Panc1 (cell line): ENCODE measurements at regions not wholly inside any gene's neighbourhood (a gene's known extent, or its start where the extent isn't known, plus 50 kb on each side); places are given as distances from the start of the nearest gene placed in this dataset.

Experiments used
- ATAC-seq: fragments of 200-7000 bp; cut with Tn5 transposase; 2 replicates; pipeline ENCODE4 v1.9.1; 2020; ENCODE audit warnings: mild to moderate bottlenecking, moderate library complexity
- BruUV-seq: library from RNA; stranded (reverse); fragments of 400-500 nt; replicated peaks from 2 replicates; lab custom pipeline; 2021; lab: Mats Ljungman, UMichigan
- CTCF ChIA-PET: fragments of 300-600 bp; sonication (Branson Sonifier 250); formaldehyde crosslinking; loops from one replicate; lab custom pipeline; 2022; ENCODE audit warnings: antibody characterized with exemption; lab: Charles Lee
- POLR2A ChIA-PET: fragments of 300-600 bp; sonication (Branson Sonifier 250); formaldehyde crosslinking; loops from one replicate; lab custom pipeline; 2022; ENCODE audit warnings: antibody characterized with exemption; lab: Charles Lee
- DNase-seq: peaks from one replicate; pipeline ENCODE4 v3.0.0-alpha.2; 2010; ENCODE audit warnings: low read depth, low spot score
- H3K27ac ChIP-seq: 2 replicates; pipeline ENCODE4 v1.5.1; 2011; ENCODE audit warnings: mild to moderate bottlenecking, low read length, inconsistent platforms
- H3K27me3 ChIP-seq: fragments of 200-500 bp; sonication (Bioruptor generic); 2 replicates; pipeline ENCODE4 v1.6.0; 2014; ENCODE audit warnings: low read length, inconsistent platforms; ENCODE audit not compliant: control insufficient read depth, insufficient read depth
- H3K36me3 ChIP-seq: fragments of 200-500 bp; sonication (Bioruptor generic); 2 replicates; pipeline ENCODE4 v1.5.1; 2014; ENCODE audit warnings: inconsistent platforms, mild to moderate bottlenecking, low read length, moderate library complexity; ENCODE audit not compliant: control insufficient read depth, insufficient read depth
- H3K4me1 ChIP-seq: 2 replicates; pipeline ENCODE4 v1.5.1; 2011; ENCODE audit warnings: inconsistent platforms, mild to moderate bottlenecking, low read length, moderate library complexity; ENCODE audit not compliant: control insufficient read depth, insufficient read depth
- H3K4me3 ChIP-seq, 2 experiments: 2 replicates each; pipeline ENCODE4 v1.5.1; 2011 to 2012; ENCODE audit warnings: low read depth in 2 of 2, low read length in 2 of 2, mild to moderate bottlenecking in 2 of 2, inconsistent platforms in 1 of 2, moderate library complexity in 1 of 2
- H3K9me3 ChIP-seq: fragments of 200-500 bp; sonication (Bioruptor generic); 2 replicates; pipeline ENCODE4 v1.5.1; 2014; ENCODE audit warnings: low read depth, mild to moderate bottlenecking, inconsistent platforms, low read length, moderate library complexity; ENCODE audit not compliant: control insufficient read depth, insufficient read depth
- POLR2AphosphoS5 ChIP-seq: IDR thresholded peaks from 2 replicates; pipeline ENCODE4 v1.6.1; 2012; ENCODE audit warnings: mild to moderate bottlenecking, low read depth, low read length, moderate library complexity
- SIN3A ChIP-seq: IDR thresholded peaks from 2 replicates; pipeline ENCODE4 v1.6.1; 2012; ENCODE audit warnings: low read depth, mild to moderate bottlenecking, low read length, moderate library complexity, borderline replicate concordance; ENCODE audit not compliant: insufficient read depth
- TCF7L2 ChIP-seq: IDR thresholded peaks from 2 replicates; pipeline ENCODE4 v1.6.1; 2011; ENCODE audit warnings: mild to moderate bottlenecking, low read depth, low read length, inconsistent platforms
- in situ Hi-C: cut with HindIII; loops from 2 replicates; pipeline ENCODE4 v1.10.0; 2016; ENCODE audit warnings: low sequenced_read_pairs, low pct_unique_long_range_greater_than_20kb
- intact Hi-C: fragments of 100-400 bp; cut with micrococcal nuclease; formaldehyde crosslinking; loops from one replicate; pipeline ENCODE4 v1.10.0; 2022; ENCODE audit not compliant: unreplicated experiment
- TF ChIP-seq, protein P1 (sequence below): fragments of 450-650 bp; IDR thresholded peaks from 2 replicates; pipeline ENCODE4 v1.5.1; 2017; ENCODE audit warnings: mild to moderate bottlenecking
- TF ChIP-seq, protein P2 (sequence below), 2 experiments: IDR thresholded peaks; 2 replicates each; pipeline ENCODE4 v1.6.1; 2011 to 2012; ENCODE audit warnings: low read depth in 2 of 2, control low read depth in 1 of 2, low read length in 1 of 2, mild to moderate bottlenecking in 1 of 2, moderate library complexity in 1 of 2; ENCODE audit not compliant: insufficient read depth in 1 of 2

DNA sequence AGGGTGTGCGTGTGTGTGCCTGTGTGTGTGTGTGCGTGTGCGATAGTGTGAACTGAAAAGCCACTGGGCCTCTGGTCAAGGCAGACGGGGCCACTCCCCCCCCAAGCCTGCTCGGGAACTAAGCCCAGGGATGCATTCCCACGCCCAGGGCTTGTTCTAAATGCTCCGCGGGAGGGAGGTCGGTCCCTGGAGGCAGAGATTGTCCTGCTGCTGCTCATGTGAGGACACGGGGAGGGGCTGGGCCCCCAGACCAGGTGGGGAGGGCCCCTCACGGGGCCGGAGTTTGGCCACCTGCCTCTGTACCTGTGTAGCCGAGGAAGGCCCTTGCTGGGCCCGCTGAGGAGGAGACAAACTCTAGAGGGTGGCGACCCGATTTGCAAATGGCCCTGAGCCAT, 93.9 kb downstream of the PDGFA start:
- Histone ChIP-seq H3K27ac (no peak overlapping the region), H3K4me1 (no peaks in the 10 kb centered on the region), H3K9me3 (no peaks in the 10 kb centered on the region), H3K4me3 (no peak overlapping the region), H3K36me3 (no peaks in the 10 kb centered on the region), H3K27me3 (no peaks in the 10 kb centered on the region; the same call in 1 of the 2 replicates)
- in situ Hi-C loops, result no loop called here
- CTCF ChIA-PET, result no interaction called here
- intact Hi-C loops, result no loop called here
- ATAC-seq (no peak), DNase-seq (no peak)
- TF ChIP-seq TCF7L2, result no peak
- TF ChIP-seq, protein P1, sequence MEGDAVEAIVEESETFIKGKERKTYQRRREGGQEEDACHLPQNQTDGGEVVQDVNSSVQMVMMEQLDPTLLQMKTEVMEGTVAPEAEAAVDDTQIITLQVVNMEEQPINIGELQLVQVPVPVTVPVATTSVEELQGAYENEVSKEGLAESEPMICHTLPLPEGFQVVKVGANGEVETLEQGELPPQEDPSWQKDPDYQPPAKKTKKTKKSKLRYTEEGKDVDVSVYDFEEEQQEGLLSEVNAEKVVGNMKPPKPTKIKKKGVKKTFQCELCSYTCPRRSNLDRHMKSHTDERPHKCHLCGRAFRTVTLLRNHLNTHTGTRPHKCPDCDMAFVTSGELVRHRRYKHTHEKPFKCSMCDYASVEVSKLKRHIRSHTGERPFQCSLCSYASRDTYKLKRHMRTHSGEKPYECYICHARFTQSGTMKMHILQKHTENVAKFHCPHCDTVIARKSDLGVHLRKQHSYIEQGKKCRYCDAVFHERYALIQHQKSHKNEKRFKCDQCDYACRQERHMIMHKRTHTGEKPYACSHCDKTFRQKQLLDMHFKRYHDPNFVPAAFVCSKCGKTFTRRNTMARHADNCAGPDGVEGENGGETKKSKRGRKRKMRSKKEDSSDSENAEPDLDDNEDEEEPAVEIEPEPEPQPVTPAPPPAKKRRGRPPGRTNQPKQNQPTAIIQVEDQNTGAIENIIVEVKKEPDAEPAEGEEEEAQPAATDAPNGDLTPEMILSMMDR, result no peak
- TF ChIP-seq SIN3A, result no peak
- TF ChIP-seq POLR2AphosphoS5, result no peak
- TF ChIP-seq, protein P2, sequence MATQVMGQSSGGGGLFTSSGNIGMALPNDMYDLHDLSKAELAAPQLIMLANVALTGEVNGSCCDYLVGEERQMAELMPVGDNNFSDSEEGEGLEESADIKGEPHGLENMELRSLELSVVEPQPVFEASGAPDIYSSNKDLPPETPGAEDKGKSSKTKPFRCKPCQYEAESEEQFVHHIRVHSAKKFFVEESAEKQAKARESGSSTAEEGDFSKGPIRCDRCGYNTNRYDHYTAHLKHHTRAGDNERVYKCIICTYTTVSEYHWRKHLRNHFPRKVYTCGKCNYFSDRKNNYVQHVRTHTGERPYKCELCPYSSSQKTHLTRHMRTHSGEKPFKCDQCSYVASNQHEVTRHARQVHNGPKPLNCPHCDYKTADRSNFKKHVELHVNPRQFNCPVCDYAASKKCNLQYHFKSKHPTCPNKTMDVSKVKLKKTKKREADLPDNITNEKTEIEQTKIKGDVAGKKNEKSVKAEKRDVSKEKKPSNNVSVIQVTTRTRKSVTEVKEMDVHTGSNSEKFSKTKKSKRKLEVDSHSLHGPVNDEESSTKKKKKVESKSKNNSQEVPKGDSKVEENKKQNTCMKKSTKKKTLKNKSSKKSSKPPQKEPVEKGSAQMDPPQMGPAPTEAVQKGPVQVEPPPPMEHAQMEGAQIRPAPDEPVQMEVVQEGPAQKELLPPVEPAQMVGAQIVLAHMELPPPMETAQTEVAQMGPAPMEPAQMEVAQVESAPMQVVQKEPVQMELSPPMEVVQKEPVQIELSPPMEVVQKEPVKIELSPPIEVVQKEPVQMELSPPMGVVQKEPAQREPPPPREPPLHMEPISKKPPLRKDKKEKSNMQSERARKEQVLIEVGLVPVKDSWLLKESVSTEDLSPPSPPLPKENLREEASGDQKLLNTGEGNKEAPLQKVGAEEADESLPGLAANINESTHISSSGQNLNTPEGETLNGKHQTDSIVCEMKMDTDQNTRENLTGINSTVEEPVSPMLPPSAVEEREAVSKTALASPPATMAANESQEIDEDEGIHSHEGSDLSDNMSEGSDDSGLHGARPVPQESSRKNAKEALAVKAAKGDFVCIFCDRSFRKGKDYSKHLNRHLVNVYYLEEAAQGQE (IDR thresholded peaks at IDR 0.05; ENCODE audit: insufficient read depth in 1 of 2, low read depth in 2 of 2, low read length in 1 of 2), result no peak
- POLR2A ChIA-PET, result no interaction called here
- no TSS peak for BruUV-seq

DNA sequence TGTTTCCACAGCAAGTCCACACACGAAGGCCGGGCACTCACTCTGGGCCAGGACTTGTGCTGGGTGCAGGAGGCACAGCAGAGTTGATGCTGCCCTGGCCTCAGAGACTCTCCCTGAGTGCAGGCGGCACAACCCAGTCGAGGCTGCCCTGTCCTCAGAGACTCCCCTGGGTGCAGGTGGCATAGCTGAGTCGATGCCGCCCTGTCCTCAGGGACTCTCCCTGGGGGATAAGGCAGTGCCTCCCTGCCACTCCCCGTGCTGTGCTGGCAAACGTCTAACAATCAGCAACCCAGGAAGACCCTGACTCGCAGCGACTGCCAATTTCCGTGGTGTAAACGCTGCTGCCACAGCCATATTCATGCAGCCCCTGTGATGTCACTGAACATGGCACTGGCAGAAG, 93.1 kb downstream of the PDGFA start:
- in situ Hi-C loops, result no loop called here
- DNase-seq, result no peak
- CTCF ChIA-PET, result no interaction called here
- ATAC-seq, result no peak
- intact Hi-C loops, result no loop called here
- H3K27ac ChIP-seq, result no peak overlapping the region
- no peaks in the 10 kb centered on the region; the same call in 1 of the 2 replicates for H3K27me3 ChIP-seq
- no TSS peak for BruUV-seq
- no peak overlapping the region for H3K4me3 ChIP-seq
- no peaks in the 10 kb centered on the region for H3K9me3 ChIP-seq
- TF ChIP-seq, protein P2 (IDR thresholded peaks at IDR 0.05; ENCODE audit: insufficient read depth in 1 of 2, low read depth in 2 of 2, low read length in 1 of 2), result no peak
- TF ChIP-seq POLR2AphosphoS5 (no peak), SIN3A (no peak), TCF7L2 (no peak)
- TF ChIP-seq, protein P1, result no peak
- no peaks in the 10 kb centered on the region for H3K36me3 ChIP-seq
- POLR2A ChIA-PET, result no interaction called here
- no peaks in the 10 kb centered on the region; the same call in 1 of the 2 replicates for H3K4me1 ChIP-seq
